ENCODE measurements at regions not wholly inside any gene's neighbourhood (a gene's known extent, or its start where the extent isn't known, plus 50 kb on each side); places are given as distances from the start of the nearest gene placed in this dataset.

DNA sequence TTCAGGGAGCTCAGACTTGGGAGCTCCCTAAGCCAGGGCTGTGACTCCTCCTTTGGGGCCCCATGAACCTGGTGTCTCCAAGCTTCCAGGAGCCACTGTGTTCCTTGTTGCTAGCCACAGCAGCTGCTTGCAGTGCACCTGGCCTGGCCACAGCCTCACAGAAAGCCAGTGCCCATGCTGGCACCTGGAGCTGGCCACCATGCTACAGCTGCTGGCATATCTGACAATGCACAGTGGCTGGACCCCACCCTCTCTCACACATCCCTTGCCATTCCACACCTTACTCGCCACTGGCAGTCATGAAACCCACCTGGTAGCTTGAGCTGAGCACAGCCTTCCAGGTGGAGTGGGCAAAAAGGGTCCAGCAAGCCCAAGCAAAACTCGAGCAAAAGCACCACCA lies 441.7 kb downstream of the ARAP2 start:
- intact Hi-C loops (cut with DNase I; ENCODE audit: low total_unique reads): no loop called here

GRCh38 chr4:35818520-35818919 lies 425.8 kb downstream of the ARAP2 start:
- H3K9me3 ChIP-seq: no peaks in the 10 kb centered on the region
- in situ Hi-C loops (cut with MboI; ENCODE audit: low sequenced_read_pairs in 4 of 4) (no loop called here), intact Hi-C loops (cut with DNase I; ENCODE audit: low total_unique reads) (no loop called here)
- H3K4me3 ChIP-seq: no peak overlapping the region
- H3K36me3 ChIP-seq: no peaks in the 10 kb centered on the region
- no peak for DNase-seq
- H3K4me1 ChIP-seq: no peaks in the 10 kb centered on the region
- no peaks in the 10 kb centered on the region for H3K27me3 ChIP-seq
- ATAC-seq: no peak
- no peak overlapping the region for H3K27ac ChIP-seq
- TF ChIP-seq CTCF (IDR thresholded peaks at IDR 0.05 in 4 of 5, conservative IDR thresholded peaks at IDR 0.05 in 1 of 5): no peak
- no peak for TF ChIP-seq POLR2A (IDR thresholded peaks at IDR 0.05)

More for the DNA sequence above, 441.7 kb downstream of the ARAP2 start:
- Histone ChIP-seq H3K9me3 (no peaks in the 10 kb centered on the region), H3K4me3 (no peak overlapping the region), H3K36me3 (no peaks in the 10 kb centered on the region), H3K4me1 (no peaks in the 10 kb centered on the region), H3K27me3 (no peaks in the 10 kb centered on the region), H3K27ac (no peak overlapping the region)
- in situ Hi-C loops (cut with MboI; ENCODE audit: low sequenced_read_pairs in 4 of 4): no loop called here
- ATAC-seq (no peak), DNase-seq (no peak)
- no peak for TF ChIP-seq POLR2A (IDR thresholded peaks at IDR 0.05)

- Histone ChIP-seq H3K4me3 (no peak overlapping the region), H3K9me3 (no peaks in the 10 kb centered on the region), H3K27ac (no peak overlapping the region), H3K27me3 (no peaks in the 10 kb centered on the region), H3K36me3 (no peaks in the 10 kb centered on the region), H3K4me1 (no peaks in the 10 kb centered on the region)
- in situ Hi-C loops (cut with MboI; ENCODE audit: low sequenced_read_pairs in 4 of 4): no loop called here
- intact Hi-C loops (cut with DNase I; ENCODE audit: low total_unique reads): no loop called here
- TF ChIP-seq CTCF (IDR thresholded peaks at IDR 0.05 in 4 of 5, conservative IDR thresholded peaks at IDR 0.05 in 1 of 5) (no peak), POLR2A (IDR thresholded peaks at IDR 0.05) (no peak)
- DNase-seq (no peak), ATAC-seq (no peak)
These were observed 424.3 kb downstream of the ARAP2 start for GRCh38 chr4:35820003-35820402.

- intact Hi-C loops (cut with DNase I; ENCODE audit: low total_unique reads): no loop called here
- H3K4me3 ChIP-seq: no peak overlapping the region
These were observed 420.1 kb downstream of the ARAP2 start for GRCh38 chr4:35824231-35824630.

DNA sequence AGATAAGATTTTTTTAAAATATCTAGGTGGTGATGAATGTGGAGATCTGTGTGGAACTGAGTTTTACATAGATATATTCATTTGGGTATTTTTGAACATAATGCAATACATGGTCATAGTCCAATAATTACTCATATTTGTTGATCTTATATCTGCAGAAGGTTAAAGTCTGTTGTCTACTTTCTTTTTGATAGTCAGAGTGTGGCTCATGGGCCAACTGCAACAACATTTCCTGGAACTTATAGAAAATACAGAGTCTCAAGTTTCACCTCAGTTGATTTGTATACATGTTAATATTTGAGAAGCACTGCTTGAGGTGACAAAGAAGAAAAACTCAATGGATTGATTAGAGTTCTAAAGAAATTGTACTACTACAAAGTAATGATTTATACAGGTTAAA lies 408.4 kb downstream of the ARAP2 start:
- intact Hi-C loops (cut with DNase I; ENCODE audit: low total_unique reads): no loop called here
- H3K4me3 ChIP-seq: no peak overlapping the region
- no peak overlapping the region for H3K27ac ChIP-seq

More at GRCh38 chr4:35824231-35824630, 420.1 kb downstream of the ARAP2 start:
- H3K27me3 ChIP-seq: no peaks in the 10 kb centered on the region
- in situ Hi-C loops (cut with MboI; ENCODE audit: low sequenced_read_pairs in 4 of 4): no loop called here
- no peak overlapping the region for H3K27ac ChIP-seq
- H3K4me1 ChIP-seq: no peaks in the 10 kb centered on the region
- no peak for TF ChIP-seq POLR2A (IDR thresholded peaks at IDR 0.05)
- no peak for TF ChIP-seq CTCF (IDR thresholded peaks at IDR 0.05 in 4 of 5, conservative IDR thresholded peaks at IDR 0.05 in 1 of 5)
- ATAC-seq: no peak
- no peaks in the 10 kb centered on the region for H3K36me3 ChIP-seq
- no peak for DNase-seq
- H3K9me3 ChIP-seq: no peaks in the 10 kb centered on the region

More for the DNA sequence above, 408.4 kb downstream of the ARAP2 start:
- TF ChIP-seq CTCF (IDR thresholded peaks at IDR 0.05 in 4 of 5, conservative IDR thresholded peaks at IDR 0.05 in 1 of 5) (no peak), POLR2A (IDR thresholded peaks at IDR 0.05) (no peak)
- no peaks in the 10 kb centered on the region for H3K27me3 ChIP-seq
- ATAC-seq: no peak
- no peaks in the 10 kb centered on the region for H3K36me3 ChIP-seq
- no peaks in the 10 kb centered on the region for H3K9me3 ChIP-seq
- no peaks in the 10 kb centered on the region for H3K4me1 ChIP-seq
- in situ Hi-C loops (cut with MboI; ENCODE audit: low sequenced_read_pairs in 4 of 4): no loop called here
- DNase-seq: no peak
